22Rv1 (cell line): ENCODE measurements at regions not wholly inside any gene's neighbourhood (a gene's known extent, or its start where the extent isn't known, plus 50 kb on each side); places are given as distances from the start of the nearest gene placed in this dataset.

Experiments
- H3K27ac ChIP-seq: fragments of 450-650 bp; 2 replicates; pipeline ENCODE4 v1.5.1; 2017
- ZFX ChIP-seq: fragments of 450-650 bp; IDR thresholded peaks from 2 replicates; pipeline ENCODE4 v1.6.1; 2017; ENCODE audit warnings: antibody characterized with exemption, borderline replicate concordance
- TF ChIP-seq, protein P1 (sequence below): fragments of 450-650 bp; IDR thresholded peaks from 2 replicates; pipeline ENCODE4 v1.5.1; 2017; ENCODE audit warnings: mild to moderate bottlenecking

GRCh38 chr9:73680831-73681230 lies 529.2 kb downstream of the ANXA1 start:
- H3K27ac ChIP-seq, result no peak overlapping the region
- TF ChIP-seq ZFX, result no peak
- TF ChIP-seq, protein P1, sequence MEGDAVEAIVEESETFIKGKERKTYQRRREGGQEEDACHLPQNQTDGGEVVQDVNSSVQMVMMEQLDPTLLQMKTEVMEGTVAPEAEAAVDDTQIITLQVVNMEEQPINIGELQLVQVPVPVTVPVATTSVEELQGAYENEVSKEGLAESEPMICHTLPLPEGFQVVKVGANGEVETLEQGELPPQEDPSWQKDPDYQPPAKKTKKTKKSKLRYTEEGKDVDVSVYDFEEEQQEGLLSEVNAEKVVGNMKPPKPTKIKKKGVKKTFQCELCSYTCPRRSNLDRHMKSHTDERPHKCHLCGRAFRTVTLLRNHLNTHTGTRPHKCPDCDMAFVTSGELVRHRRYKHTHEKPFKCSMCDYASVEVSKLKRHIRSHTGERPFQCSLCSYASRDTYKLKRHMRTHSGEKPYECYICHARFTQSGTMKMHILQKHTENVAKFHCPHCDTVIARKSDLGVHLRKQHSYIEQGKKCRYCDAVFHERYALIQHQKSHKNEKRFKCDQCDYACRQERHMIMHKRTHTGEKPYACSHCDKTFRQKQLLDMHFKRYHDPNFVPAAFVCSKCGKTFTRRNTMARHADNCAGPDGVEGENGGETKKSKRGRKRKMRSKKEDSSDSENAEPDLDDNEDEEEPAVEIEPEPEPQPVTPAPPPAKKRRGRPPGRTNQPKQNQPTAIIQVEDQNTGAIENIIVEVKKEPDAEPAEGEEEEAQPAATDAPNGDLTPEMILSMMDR, result no peak

DNA sequence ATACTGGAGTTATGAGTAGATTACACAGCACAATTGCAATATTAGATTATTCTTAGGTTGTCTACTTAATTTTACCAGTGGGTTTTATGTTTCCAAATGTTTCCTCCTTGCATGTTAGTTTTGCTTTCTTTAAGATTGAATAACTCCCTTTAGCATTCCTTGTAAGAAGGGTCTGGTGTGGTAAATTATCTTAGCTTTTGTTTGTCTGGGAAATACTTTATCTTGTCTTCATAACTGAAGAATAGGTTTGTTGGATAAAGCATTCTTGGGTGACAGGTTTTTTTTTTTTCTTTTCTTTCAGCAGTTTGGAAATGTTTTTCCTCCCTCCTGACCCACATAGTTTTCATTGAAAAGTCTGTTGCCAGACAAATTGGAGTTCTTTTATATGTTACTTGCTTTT lies 531.1 kb downstream of the ANXA1 start:
- H3K27ac ChIP-seq, result no peak overlapping the region
- TF ChIP-seq, protein P1, result no peak
- no peak for TF ChIP-seq ZFX

GRCh38 chr9:73683862-73684591 lies 532.4 kb downstream of the ANXA1 start:
- no peak overlapping the region for H3K27ac ChIP-seq
- no peak for TF ChIP-seq ZFX
- TF ChIP-seq, protein P1, result peak; percentile 63

DNA sequence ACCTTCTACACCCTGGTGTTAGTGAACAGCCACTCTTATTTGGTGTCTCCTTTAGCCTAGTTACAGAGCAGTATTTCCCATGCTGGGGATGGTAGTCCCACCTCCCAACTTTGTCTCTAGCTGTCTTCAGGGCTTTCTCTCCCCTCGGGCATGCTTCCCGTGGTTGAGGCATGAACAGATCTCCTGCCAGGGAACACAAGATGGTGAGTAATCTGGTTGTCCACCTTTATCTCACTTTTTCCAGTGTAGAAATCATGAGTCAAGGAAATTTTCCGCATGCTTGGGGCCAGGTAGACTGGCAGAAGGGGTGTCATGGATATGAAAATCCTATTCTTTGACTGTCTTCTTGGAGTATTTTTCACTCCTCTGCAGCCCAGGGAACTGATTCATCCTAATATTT lies 532.9 kb downstream of the ANXA1 start:
- H3K27ac ChIP-seq, result no peak overlapping the region
- TF ChIP-seq ZFX, result no peak
- TF ChIP-seq, protein P1, result no peak

DNA sequence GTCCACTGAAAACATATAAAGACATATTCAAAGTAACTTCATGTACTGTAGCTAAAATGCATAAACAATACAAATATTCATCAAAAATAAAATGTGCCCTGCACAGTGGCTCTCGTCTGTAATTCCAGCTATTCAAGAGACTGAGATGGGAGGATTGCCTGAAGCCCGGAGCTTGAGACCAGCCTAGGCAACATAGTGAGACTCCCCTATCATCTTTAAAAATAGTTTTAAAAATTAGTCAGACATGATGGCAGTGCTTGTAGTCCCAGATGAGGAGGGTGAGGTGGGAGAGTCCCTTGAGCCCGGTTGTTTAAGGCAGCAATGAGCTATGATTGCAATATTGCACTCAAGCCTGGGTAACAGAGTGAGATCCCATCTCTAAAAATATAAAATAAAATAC lies 534.1 kb downstream of the ANXA1 start:
- H3K27ac ChIP-seq, result no peak overlapping the region
- TF ChIP-seq ZFX, result no peak
- TF ChIP-seq, protein P1, result no peak

GRCh38 chr9:73689051-73689870 lies 537.6 kb downstream of the ANXA1 start:
- TF ChIP-seq, protein P1, result no peak
- no peak for TF ChIP-seq ZFX
- no peak overlapping the region for H3K27ac ChIP-seq
